Heart left ventricle (tissue), 13 donors: ENCODE measurements at regions not wholly inside any gene's neighbourhood (a gene's known extent, or its start where the extent isn't known, plus 50 kb on each side); places are given as distances from the start of the nearest gene placed in this dataset.

Experiments
- POLR2A ChIP-seq, 2 donors: fragments of 450-650 bp; IDR thresholded peaks; one replicate each; pipeline ENCODE4 v1.6.1; 2017; ENCODE audit warnings: antibody characterized with exemption in 2 of 2, mild to moderate bottlenecking in 2 of 2, moderate library complexity in 2 of 2
- TF ChIP-seq, protein P1 (sequence below), 12 donors: fragments of 200-600 bp; sonication (generic) in 4 of 12; IDR thresholded peaks; one replicate each; pipeline versions ENCODE4 v1.5.0 to v1.8.0; 2018 to 2022; ENCODE audit warnings: antibody characterized with exemption in 12 of 12, mild to moderate bottlenecking in 5 of 12
- donor health status: ischemic (EF 13 %, LVEDD 7.1; RV severe dilation, severe dysfunction).
- donor health status: DM: no; HTN: yes; CAD: no.
- donor health status: DM: no; HTN: no; CAD: no.
- donor health status: ischemic (EF 25% LVEDD 6.9; RV normal size, moderate dysfunction).
- donor health status: ischemic (EF 25% LVEDD 5.7; RV mildly dilated, moderate dysfunction).
- donor health status: ischemic (EF 35%, LVEDD 5.7; RV mildly dilated, moderate dysfunction).
- donor health status: nonischemic (EF 11% LVEDD 7.7; RV severe dilation, severe dysfunction).
- donor health status: DM: yes; HTN: yes; CAD: no.
- donor health status: PGD.
- donor health status: ischemic (EF 29% LVEDD 5.4; RV normal size, mild dysfunction).
- donor health status: nonischemic (EF 23%, LVEDD 6.1; RV moderate dilation, normal function).

GRCh38 chr9:26504057-26504456 lies 388.5 kb downstream of the CAAP1 start:
- TF ChIP-seq, protein P1, sequence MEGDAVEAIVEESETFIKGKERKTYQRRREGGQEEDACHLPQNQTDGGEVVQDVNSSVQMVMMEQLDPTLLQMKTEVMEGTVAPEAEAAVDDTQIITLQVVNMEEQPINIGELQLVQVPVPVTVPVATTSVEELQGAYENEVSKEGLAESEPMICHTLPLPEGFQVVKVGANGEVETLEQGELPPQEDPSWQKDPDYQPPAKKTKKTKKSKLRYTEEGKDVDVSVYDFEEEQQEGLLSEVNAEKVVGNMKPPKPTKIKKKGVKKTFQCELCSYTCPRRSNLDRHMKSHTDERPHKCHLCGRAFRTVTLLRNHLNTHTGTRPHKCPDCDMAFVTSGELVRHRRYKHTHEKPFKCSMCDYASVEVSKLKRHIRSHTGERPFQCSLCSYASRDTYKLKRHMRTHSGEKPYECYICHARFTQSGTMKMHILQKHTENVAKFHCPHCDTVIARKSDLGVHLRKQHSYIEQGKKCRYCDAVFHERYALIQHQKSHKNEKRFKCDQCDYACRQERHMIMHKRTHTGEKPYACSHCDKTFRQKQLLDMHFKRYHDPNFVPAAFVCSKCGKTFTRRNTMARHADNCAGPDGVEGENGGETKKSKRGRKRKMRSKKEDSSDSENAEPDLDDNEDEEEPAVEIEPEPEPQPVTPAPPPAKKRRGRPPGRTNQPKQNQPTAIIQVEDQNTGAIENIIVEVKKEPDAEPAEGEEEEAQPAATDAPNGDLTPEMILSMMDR (IDR thresholded peaks at IDR 0.05), result no peak
- TF ChIP-seq POLR2A (IDR thresholded peaks at IDR 0.05), result no peak
